Activated naive CD4-positive, alpha-beta T cell (primary cell): ENCODE measurements at regions not wholly inside any gene's neighbourhood (a gene's known extent, or its start where the extent isn't known, plus 50 kb on each side); places are given as distances from the start of the nearest gene placed in this dataset.

ENCODE experiments used
- DNase-seq, 4 experiments: peaks; one replicate each; lab custom pipeline; 2025; lab: John Stamatoyannopoulos, UW

DNA sequence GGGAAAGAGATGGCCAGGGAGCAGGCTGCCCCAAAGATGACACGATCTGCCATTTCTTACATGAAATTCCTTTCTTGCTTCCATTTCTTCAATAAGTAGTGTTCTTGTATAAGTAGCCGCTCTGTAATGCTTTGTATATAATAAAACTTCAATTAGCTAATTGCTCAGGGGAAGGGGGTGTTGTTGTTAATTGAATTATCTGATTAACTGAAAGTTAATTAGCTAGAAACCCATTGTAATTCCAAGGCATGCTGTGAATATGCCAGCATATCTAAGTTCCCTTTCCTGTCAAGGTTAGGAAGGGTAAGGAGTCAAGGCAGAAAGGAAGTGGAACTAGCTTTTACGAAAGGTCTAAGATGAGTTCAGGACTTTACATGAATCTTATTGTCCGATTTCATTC, 765.9 kb downstream of the TYW1 start:
- no peak for DNase-seq

DNA sequence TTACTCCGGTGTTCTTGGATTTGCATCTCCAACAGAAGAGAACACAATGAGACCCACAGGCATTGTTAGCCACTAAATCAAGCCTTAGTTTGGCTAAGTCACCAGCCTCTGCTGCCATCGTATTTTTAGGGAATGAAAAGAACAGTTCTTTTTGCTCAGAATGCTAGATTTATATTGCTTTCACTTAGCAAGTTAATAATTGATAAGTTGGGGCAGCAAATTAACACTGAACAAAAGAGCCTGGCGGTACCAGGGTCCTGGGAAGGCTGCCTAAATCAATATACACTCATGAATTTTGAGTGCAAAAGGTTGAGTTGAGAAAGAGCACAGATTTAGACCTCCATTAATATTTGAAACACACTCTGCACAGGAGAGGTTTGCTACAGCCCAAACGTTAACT, 767.7 kb downstream of the TYW1 start:
- DNase-seq: no peak

DNA sequence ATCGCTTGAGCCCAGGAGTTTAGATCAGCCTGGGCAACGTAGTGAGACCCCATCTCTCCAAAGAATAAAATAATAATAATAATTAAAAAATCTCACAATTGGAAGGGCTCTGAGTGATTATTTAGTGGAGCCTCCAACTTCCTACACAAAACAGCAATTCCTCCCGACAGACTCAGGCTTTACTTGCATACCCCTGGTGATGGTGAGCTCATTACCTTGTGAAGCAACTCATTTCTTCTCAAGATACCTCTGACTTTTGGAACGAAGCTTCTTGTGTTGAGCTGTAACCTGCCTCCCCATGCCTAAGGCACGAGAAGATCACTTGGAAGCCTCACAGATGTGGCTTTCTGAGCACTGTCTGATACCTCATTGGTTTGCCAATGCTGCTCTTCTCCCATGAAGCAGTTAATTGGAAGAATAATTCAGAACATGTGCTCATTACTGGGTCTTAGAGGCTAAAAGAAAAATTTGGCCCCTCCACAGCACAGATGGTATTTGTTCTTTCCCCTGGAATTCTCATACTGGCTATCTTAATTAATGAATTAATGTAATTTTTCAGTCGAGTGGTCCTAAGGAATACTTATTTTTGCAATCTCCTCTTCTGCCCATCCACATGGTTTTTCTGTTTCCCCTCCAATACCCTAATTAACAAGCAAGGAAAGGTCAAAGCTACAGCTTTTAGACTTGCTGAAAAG, 769.0 kb downstream of the TYW1 start:
- DNase-seq: no peak

DNA sequence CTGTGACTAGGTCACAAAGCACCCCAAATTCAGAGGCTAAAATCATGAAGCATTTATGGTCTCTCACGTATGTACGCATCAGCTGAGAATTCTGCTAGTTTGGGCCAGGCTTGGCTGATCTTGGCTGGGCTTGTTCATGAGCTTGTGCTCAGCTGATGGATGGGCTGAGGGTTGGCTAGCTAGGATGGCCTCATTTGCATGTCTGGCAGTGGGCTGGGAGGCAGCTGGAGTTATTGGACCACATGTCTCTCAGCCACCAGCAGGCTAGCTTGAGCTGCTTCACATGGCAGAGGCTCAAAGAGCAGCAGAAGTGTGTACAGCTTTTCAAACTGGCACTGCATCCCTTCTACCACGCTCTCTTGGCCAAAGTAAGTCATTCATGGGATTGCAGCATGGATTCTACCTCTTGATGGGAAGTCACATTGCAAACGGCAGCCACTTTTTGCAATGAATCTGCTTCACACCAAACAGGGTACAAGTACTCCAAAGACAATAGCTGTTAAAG, 770.3 kb downstream of the TYW1 start:
- no peak for DNase-seq

DNA sequence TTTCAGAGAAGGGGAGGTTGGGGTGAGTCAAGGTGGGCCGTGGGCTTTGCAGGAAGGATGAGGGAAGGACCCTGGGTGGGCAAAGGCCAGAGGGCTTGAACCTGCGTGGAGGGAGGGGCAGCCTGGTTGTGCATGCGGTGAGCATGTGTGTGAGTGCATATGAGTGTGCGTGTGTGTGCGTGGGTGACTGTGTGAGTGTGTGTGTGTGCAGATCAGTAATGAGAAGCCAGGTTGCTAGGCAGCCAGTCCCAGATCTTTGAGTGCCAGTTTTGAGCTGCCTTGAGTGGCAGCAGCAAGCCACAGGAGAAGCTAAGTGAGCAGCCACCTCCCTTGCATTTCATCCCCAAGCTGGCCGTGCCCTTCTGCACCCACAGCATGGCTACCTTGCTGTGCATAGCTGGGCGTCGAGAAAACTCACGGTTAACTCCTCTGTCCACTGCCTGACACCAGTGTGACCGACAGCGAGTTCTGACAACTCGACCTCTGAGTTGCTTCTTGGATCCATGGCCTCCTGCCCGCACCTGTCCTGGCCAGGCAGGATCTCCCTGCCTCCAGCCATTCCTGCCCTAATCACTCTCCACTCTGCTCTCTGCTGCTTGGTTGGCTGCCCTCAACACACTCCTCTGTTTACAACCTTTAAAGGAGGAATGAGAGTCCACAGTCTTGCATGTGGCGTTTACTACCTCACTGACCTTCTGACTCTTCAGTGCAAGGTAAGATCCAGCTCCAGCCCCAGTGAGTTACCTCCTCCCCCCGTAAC, 775.4 kb downstream of the TYW1 start:
- DNase-seq: no peak

DNA sequence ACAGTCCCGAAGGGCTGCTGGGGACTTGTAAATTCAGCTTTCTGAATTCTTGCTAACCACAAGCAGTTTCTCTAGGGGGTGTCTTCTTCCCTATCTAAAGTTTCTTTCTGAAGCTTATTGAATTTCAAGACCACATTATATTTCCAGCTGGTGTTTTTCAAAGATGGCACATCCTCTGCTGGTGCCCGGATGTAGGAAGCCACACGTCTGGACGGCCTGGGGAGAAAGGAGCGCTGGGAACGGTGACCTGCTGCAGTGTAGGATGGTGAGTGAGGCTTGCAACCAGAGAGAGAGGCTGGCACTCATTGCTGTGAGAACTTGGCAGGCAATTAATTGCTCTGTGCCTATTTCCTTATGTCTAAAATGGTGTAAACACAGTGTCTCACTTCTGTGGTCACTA, 776.4 kb downstream of the TYW1 start:
- no peak for DNase-seq

DNA sequence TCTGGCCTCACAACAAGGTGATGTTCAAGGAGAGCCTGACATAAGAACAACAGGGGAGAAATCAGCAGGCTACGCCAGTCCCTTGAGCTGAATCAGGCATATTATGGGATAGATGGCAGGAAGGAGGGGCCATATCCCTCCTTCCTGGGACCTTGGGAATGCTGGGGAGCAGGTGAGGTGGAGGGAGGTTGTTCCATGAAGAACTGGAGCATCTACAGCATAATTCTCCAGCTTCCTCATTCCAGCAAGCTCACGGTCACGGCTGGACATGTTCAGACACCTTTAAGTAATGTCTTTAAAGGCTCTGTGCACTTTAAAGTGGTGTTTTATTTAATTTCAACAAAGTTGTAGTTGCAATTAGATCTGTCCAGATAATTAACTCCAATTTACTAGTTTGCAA, 780.5 kb downstream of the TYW1 start:
- DNase-seq: no peak

DNA sequence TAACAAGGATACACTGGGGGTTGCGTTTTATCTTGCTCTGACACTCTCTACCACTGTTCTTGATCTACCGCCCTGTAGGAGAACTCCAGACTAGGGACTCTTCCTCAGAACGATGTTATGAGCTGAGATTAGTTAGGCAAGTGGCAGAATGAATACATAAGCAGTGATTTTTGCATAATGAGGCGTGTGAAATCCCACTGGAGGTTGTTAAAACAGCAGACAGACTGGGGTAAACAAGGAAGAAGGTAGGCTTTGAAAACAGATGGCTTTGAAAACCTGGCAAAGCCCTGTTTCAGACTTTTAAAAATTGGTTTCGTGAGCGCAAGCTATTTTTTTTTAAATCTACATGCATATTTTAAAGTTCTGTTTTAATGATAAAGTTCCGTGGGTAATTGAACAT, 785.2 kb downstream of the TYW1 start:
- DNase-seq: no peak

DNA sequence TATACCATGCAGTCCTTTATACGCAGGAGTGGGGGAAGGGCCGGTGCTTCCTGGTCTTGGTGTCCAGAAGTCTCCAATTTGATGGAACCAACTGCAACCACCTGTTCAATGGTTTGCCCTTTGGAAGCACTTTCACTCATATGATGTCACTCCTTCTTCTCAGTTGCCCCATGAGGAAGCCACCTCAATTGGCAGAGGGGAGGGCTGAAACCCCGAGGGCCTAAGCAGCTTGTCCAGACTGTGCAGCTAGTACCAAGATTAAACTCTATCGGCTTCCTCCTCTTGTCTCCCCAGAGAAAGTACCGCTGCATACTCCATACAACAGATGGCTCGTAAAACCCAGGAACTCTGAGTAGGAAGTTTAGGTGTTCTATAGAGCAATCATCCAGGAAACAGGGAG, 789.4 kb downstream of the TYW1 start:
- DNase-seq: no peak

DNA sequence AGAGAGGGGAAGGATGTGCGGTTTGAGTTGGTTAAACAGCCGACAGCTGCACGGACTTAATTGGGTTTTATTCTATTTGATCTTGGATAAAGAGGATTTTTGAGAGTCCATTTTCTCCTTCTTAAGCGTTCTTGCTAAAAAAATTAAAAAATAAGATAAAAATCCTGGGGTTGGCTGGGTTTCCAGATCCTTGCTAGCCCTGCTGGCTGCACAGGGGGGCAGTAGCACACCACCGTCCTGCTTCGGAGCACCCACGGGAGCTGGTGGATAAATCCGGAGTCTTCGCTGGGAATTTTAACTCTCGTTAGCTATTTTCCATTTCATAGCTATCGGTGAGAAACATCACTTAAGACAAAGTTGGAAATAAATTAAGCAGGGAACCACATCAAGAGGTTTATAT, 792.0 kb downstream of the TYW1 start:
- DNase-seq: no peak

DNA sequence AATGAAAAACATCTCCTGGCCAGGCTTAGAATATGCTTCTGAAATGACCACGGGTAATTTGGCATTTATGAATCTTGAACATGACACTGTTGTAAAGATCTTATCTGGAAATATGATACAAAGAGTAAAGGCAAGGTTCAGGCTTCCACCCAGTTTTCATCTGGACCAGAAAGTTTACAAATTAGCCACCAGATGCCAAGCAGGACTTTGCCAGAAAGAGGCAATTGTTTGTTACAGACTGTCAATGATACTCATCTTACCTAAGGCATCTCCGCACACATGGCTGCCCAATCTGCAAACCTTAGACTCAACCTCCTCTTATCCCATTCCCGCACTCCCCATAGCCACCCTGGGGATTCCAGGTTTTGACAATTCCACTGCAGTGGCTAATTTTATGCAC, 795.3 kb downstream of the TYW1 start:
- no peak for DNase-seq

DNA sequence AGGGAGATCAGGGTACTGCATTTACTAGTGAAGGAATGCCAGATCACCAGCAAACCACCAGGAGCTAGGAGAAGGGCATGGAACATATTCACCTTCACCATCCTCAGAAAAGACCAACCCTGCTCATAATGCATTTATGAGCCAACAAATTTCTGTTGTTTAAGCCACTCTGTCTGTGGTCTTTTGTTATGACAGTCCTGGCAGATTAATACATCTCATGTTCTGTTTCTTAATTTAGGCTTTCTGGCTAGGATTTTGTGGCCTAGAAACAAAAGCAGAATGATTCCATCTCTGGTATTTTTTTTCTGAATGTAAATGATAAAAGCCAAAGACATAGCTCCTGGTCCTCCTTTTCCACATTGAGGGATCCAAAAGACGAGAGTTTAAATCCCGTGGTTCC, 797.9 kb downstream of the TYW1 start:
- no peak for DNase-seq

DNA sequence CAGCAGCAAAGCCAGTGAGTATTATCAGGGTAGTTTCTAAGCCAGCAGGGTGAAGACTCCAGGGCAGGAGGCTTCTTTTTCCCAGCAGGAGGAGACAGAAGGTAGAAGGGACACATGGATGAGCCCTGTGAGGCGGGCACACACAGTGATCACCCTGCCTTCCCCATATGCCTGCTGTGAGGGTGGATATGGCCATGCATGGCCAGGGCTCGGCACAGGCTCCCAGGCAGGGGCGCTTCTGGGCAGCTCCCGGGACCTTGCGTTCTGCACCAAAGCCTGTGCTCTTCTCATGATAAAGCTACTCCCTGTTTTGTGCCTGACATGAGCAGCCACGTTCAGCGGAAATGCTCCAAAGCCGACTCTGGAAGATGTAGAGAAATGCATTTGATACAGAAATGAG, 807.2 kb downstream of the TYW1 start:
- DNase-seq: no peak

DNA sequence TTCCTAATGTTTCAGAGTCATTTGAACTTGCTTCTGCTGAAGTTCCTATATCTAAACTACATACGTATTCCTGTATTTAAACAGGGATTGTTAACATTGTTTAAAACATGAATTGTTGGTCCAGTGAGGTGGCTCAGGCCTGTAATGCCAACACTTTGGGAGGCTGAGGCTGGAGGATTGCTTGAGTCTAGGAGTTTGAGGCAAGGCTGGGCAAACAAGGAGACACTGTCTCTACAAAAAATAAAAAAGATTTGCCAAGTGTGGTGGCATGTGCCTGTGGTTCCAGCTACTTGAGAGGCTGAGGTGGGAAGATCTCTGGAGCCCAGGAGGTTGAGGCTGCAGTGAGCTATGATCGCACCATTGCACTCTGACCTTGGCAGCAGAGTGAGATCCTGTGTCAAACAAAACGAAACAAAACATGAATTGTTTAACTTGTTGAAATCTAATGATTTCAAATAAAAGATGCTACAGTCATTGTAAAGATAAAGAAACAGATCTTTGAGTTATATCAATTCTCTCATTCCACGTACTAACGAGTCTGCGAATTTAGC, 809.4 kb downstream of the TYW1 start:
- DNase-seq: no peak

DNA sequence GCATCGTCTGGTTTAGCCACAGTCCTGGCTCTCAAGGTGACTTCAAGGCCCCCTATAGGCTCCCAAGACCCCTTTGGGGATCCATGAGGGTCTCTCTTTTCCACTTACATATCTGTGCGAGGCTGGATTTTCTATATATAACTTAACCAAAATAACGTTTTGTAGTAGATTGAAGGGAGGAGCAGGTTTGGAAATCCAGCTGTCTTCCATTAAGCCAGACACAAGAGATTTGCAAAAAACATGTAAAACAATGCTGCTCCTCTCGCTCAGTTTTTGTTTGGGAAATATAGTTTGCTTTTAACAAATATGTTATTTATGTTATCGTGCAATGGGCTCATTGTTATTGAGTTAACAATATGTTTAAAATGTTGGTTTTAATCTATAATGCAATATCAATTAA, 811.2 kb downstream of the TYW1 start:
- no peak for DNase-seq

DNA sequence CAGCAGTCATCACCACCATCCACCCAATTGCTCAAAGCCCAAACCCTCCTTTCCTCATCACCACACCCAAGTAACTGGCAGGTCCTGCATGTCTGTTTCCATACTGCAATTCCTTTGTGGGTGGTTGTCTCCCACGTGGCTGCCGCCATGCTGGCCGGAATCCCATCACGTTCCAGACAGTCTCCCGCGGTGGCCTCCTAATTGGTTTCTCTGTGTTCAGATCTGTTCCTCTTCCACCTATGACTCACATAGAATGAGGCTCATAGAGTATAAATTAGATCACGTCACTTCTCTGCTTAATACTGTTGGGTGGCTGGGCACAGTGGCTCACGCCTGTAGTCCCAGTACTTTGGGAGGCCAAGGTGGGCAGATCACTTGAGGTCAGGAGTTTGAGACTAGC, 813.0 kb downstream of the TYW1 start:
- no peak for DNase-seq

DNA sequence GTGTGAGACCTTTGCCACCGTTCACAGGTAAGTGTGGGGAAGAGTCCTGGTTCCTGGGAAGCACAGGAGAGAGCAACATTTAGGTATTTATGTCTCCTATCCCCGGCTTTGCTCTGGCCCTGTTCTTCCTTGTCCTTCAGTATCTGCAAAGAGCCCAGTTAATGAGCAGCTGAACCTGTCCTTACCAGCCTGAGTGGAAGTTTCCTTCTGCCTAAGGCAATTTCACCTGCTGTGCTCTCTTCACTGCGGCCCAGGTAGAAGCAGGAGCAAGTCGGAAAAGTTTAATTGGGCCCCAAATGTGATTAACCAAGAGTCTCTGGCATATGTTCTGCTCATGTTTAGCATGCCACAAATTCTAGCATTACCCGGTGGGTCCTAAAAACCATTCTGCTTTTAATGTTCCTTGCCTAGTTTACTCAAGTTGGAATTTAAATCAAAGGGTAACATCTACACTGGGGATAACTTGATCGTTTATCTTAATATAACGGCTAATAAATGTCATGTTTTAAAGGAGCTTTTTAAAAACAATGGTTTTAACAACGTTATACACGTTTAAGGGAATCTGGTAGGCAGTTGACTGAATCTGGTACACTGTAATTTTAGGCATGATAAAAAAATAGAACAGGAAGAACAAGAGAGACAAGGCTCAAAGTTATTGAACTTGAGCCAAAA, 817.1 kb downstream of the TYW1 start:
- DNase-seq: no peak

DNA sequence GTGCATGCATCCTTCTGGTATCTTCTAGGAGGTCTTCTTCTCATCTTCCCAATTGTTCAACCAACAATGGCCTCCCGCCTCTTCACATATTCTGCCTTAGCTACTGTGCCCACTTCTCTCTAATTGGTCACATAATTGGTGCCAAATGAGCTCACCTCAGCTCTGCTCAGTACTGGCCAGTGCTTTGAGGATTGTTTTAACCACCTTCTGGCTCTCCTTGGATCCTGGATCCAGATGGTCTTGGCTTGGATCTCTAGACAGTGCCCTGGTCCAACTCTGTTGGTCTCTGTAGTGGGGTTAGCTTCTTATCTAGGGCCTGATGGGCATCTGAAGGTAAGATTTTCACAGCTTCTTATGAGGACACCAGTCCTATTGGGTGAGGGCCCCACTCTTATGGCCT, 820.8 kb downstream of the TYW1 start:
- no peak for DNase-seq

DNA sequence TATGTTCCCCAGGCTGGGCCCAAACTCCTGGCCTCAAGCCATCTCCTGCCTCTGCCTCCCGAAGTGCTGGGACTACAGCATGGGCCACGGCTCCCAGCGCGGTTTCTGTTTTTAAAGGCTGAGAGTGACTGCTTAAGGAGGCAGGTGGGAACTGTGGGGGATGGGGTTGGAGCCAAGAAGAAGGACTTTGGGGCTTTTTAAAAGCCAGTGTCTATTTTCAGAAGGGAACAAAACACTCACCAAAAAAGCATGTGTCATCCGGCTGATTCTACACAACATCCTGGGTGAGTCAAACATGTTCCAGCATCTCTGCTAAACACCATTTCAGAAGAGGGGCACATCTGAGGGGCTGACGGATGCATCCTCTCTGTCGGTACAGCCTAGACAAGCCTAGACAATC, 824.5 kb downstream of the TYW1 start:
- DNase-seq: no peak

DNA sequence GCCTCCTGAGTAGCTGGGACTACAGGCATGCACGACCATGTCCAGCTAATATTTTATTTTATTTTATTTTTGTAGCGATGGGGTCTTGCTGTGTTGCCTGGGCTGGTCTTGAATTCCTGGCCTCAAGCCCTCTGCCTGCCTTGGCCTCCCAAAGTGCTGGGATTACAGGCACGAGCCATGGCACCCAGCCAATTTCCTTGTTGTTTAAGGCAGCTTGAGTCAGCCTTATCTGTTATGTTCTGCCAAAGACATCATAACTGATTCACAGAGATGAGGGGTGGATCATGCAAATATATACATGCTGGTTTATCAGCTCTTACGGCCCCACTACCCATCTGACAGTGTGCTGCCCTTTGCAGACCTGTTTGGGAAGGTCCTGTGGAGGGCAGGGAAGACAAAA, 826.7 kb downstream of the TYW1 start:
- no peak for DNase-seq

DNA sequence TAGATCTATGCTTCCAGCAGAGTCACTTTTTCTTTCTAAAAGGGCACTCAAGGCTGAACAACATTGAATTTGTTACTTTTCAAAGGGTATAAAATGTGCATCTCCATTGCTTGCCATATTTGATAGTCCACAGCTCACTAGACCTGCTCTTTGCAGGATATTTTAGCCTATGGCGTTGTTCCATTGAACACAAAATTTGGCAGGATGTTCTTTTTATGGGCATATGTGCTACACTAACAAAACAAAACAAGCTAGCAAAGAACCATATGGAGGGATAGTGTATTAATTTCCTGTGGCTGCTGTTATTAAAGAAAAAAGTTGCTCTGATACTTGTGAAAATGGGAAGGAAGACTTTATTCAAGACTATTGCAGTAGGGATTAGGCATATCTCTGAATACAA, 828.7 kb downstream of the TYW1 start:
- no peak for DNase-seq

DNA sequence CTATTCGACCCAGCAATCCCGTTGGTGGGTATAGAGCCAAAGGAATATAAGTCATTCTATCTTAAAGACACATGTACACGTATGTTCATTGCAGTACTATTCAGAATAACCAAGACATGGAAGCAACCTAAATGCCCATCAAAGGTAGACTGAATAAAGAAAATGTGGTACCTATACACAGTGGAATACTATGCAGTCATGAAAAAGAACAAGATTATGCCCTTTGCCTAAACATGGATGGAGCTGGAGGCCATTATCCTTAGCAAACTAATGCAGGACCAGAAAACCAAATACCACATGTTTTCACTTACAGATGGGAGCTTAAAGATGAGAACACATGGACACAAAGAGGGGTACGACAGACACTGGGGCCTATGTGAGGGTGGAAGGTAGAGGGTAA, 845.3 kb downstream of the TYW1 start:
- no peak for DNase-seq

DNA sequence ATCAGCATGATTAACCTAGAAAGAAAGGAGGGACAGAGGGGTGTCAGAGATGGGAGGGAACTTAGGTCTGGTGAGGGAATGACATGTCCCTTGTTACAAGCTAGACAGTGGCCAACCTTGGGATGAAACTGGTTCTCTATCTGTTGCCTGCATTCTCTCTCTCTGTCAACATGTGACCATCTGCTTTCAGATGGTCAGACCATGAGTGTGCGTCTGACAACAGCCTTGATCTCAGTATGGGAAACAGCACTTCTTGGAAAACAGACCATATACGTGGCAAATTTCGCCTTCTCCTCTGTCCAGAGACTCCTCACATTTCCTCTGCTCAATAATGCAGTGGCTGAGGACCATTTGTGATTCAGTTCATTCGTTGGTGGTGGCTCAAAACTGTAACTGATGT, 845.9 kb downstream of the TYW1 start:
- no peak for DNase-seq
